OCI-LY3 (cell line): ENCODE measurements at regions not wholly inside any gene's neighbourhood (a gene's known extent, or its start where the extent isn't known, plus 50 kb on each side); places are given as distances from the start of the nearest gene placed in this dataset.

ENCODE experiments used
- H2AFZ ChIP-seq: fragments of 200-600, 300-600 bp; shearing (Covaris generic); 2 replicates; pipeline ENCODE4 v1.6.0; 2014; ENCODE audit warnings: antibody characterized with exemption, low read depth, low read length
- H3K27ac ChIP-seq: fragments of 200-600, 300-600 bp; sonication (generic); 2 replicates; pipeline ENCODE4 v1.5.1; 2014; ENCODE audit warnings: mild to moderate bottlenecking, low read length, moderate library complexity, mixed read lengths
- H3K27me3 ChIP-seq: fragments of 200-600, 300-600 bp; sonication (generic); 2 replicates; pipeline ENCODE4 v1.6.1; 2014; ENCODE audit warnings: low read depth, low read length, mixed read lengths
- H3K36me3 ChIP-seq: fragments of 200-600, 300-600 bp; sonication (generic); replicated peaks from 2 replicates; pipeline ENCODE3; 2014; ENCODE audit warnings: low read depth, low read length, mixed read lengths
- H3K4me1 ChIP-seq: fragments of 300-600, 200-600 bp; sonication (generic); 2 replicates; pipeline ENCODE4 v1.6.1; 2014; ENCODE audit warnings: low read length, mixed read lengths
- H3K4me2 ChIP-seq: fragments of 200-600, 300-600 bp; sonication (generic); 2 replicates; pipeline ENCODE4 v1.6.1; 2014; ENCODE audit warnings: low read length, mixed read lengths
- H3K4me3 ChIP-seq: fragments of 300-600, 200-600 bp; sonication (generic); 2 replicates; pipeline ENCODE4 v1.5.1; 2014; ENCODE audit warnings: antibody characterized with exemption, mild to moderate bottlenecking, low read length, moderate library complexity
- H3K79me2 ChIP-seq: fragments of 300-600, 200-600 bp; shearing (Covaris generic); 2 replicates; pipeline ENCODE4 v1.6.1; 2014; ENCODE audit warnings: mild to moderate bottlenecking, low read length, mixed read lengths
- H3K9ac ChIP-seq: fragments of 300-600, 200-600 bp; shearing (Covaris generic); 2 replicates; pipeline ENCODE4 v1.6.0; 2014; ENCODE audit warnings: mild to moderate bottlenecking, low read length, moderate library complexity
- H3K9me3 ChIP-seq: fragments of 200-600, 300-600 bp; shearing (Covaris generic); 2 replicates; pipeline ENCODE4 v1.6.1; 2014; ENCODE audit warnings: low read length, mixed read lengths; ENCODE audit not compliant: insufficient read depth
- H4K20me1 ChIP-seq: fragments of 200-600, 300-600 bp; sonication (generic); 2 replicates; pipeline ENCODE4 v1.6.1; 2016; ENCODE audit warnings: low read length, mixed read lengths; ENCODE audit not compliant: insufficient read depth
- CTCF ChIP-seq: fragments of 200-600, 300-600 bp; sonication (generic); IDR thresholded peaks from 2 replicates; pipeline ENCODE4 v1.5.1; 2014; ENCODE audit warnings: antibody characterized with exemption, low read length, low read depth
- EZH2phosphoT487 ChIP-seq: fragments of 200-600 bp; shearing (Covaris generic); IDR thresholded peaks from 2 replicates; pipeline ENCODE4 v1.6.1; 2018; ENCODE audit warnings: antibody characterized with exemption, mixed run types, low read depth

GRCh38 chr5:87936667-87937066 lies 332.0 kb downstream of the TMEM161B start:
- TF ChIP-seq CTCF = no peak
- no peak for TF ChIP-seq EZH2phosphoT487
- Histone ChIP-seq H3K9ac (no peak overlapping the region), H3K27ac (no peak overlapping the region), H3K4me3 (no peak overlapping the region), H2AFZ (no peak overlapping the region), H3K4me2 (no peak overlapping the region), H3K36me3 (no peaks in the 10 kb centered on the region), H4K20me1 (no peaks in the 10 kb centered on the region), H3K27me3 (no peaks in the 10 kb centered on the region), H3K4me1 (no peaks in the 10 kb centered on the region), H3K9me3 (no peaks in the 10 kb centered on the region), H3K79me2 (no peaks in the 10 kb centered on the region)

- no peak overlapping the region for H2AFZ ChIP-seq
- TF ChIP-seq CTCF (no peak), EZH2phosphoT487 (no peak)
- no peaks in the 10 kb centered on the region for H4K20me1 ChIP-seq
- no peak overlapping the region for H3K4me3 ChIP-seq
- no peaks in the 10 kb centered on the region for H3K36me3 ChIP-seq
- H3K9ac ChIP-seq = no peak overlapping the region
- H3K79me2 ChIP-seq = no peaks in the 10 kb centered on the region
- H3K27ac ChIP-seq = no peak overlapping the region
- no peaks in the 10 kb centered on the region for H3K4me1 ChIP-seq
- no peaks in the 10 kb centered on the region for H3K9me3 ChIP-seq
- no peak overlapping the region for H3K4me2 ChIP-seq
- H3K27me3 ChIP-seq = no peaks in the 10 kb centered on the region
Measured at GRCh38 chr5:87924436-87924835, 344.2 kb downstream of the TMEM161B start.

GRCh38 chr5:87916320-87916719 lies 352.3 kb downstream of the TMEM161B start:
- H3K9me3 ChIP-seq = no peaks in the 10 kb centered on the region
- H3K4me2 ChIP-seq = no peak overlapping the region
- no peaks in the 10 kb centered on the region for H3K79me2 ChIP-seq
- no peaks in the 10 kb centered on the region for H3K27me3 ChIP-seq
- H2AFZ ChIP-seq = no peak overlapping the region
- H3K36me3 ChIP-seq = no peaks in the 10 kb centered on the region
- H3K9ac ChIP-seq = no peak overlapping the region
- no peak overlapping the region for H3K4me3 ChIP-seq
- H4K20me1 ChIP-seq = no peaks in the 10 kb centered on the region
- TF ChIP-seq CTCF = no peak
- TF ChIP-seq EZH2phosphoT487 = no peak
- no peaks in the 10 kb centered on the region for H3K4me1 ChIP-seq
- no peak overlapping the region for H3K27ac ChIP-seq

DNA sequence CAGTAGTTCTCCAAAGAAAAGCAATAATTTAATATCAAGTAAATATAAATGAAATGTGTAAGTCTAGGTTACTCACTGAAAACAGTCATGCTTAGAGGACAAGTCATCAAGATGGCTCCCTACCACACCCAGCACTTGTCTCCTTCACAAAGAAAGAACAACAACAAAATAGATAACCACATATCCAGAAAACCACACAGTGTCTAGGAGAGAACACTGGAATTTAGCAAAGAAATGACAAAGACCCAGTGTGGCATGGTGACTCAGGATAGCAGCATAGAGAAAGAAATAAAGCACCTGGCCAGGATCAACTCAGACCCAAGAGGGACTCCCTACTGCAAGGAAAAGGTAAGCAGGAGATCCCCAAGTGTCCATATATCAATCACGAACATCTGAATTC lies 356.2 kb downstream of the TMEM161B start:
- no peak overlapping the region for H3K27ac ChIP-seq
- no peak overlapping the region for H3K4me3 ChIP-seq
- no peak overlapping the region for H3K4me2 ChIP-seq
- H2AFZ ChIP-seq = no peak overlapping the region
- H3K9me3 ChIP-seq = no peaks in the 10 kb centered on the region
- no peaks in the 10 kb centered on the region for H4K20me1 ChIP-seq
- H3K27me3 ChIP-seq = no peaks in the 10 kb centered on the region
- no peaks in the 10 kb centered on the region for H3K36me3 ChIP-seq
- H3K9ac ChIP-seq = no peak overlapping the region
- H3K4me1 ChIP-seq = no peaks in the 10 kb centered on the region
- no peak for TF ChIP-seq EZH2phosphoT487
- TF ChIP-seq CTCF = no peak
- H3K79me2 ChIP-seq = no peaks in the 10 kb centered on the region
